Forelimb muscle (tissue), 1 donor: ENCODE measurements at regions not wholly inside any gene's neighbourhood (a gene's known extent, or its start where the extent isn't known, plus 50 kb on each side); places are given as distances from the start of the nearest gene placed in this dataset.
"Not testable (repeated sequence)": the region's sequence is repeated elsewhere in the genome, so short reads cannot be mapped to it uniquely, and the experiment has no call there.

Source experiments
- DNase-seq: peaks from one replicate; pipeline ENCODE4 v3.0.0-alpha.2; 2013; ENCODE audit warnings: low read depth

DNA sequence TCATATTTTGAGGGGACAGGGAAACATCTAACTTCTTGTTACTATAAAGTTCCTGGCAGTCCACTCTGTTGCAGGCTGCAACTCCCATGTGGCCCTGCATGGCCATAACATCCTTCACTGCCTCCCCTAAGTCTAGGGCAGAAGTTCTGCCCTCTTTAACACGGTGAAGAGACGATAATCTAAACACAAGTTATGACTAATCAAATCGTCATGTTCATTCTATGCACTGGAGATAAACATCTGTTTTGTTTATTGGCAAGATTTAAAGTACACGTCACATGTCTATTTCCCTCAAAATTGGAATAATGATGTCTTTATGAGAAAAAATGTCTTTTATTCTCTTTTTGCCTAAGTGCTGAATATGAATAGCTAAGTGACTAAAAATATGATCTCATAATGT is 1629.4 kb downstream of the PCDH9 start:
- no peak for DNase-seq

DNA sequence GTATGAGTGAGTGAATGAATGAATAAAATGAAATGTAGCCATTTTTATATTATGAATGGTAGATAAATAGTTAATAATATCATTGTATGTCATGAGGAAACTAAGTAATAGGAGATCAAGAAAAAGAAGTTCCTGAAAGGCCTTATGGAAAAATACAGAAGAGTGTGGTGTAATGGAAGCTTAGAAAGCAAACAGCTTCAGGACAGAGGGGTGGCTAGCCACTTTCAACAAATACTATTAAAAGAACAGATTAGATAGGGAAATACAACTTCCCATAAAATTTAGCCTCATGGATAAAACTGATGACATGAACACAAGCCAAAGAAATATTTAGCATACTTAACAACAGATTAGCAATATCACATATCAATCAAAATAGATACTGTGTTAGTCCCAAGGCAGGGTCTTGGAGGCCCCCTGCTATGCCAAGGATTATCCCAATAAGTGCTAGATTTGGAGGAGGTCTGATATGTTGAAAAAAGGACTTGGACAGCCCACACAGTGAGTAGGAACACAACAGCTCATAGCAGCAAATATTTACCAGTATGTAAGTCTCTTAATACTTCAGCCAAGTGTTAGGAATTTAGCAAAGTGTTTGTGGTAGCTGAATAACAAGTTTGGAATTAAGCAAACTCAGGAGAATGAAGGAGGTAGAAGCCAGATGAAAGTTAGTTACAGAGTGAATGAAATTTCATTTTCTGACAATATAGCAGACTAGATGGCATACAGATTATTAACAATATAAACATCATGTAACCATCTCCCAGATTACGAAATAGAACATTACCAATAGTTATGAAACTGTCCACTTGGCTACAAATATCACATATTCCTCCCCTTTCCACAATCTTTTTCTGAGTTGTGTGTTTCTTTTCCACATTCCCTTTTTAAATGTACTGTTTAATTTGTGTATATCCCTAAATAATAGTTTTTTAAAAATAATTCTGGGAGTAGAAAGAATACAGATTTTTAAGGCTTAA is 1632.0 kb downstream of the PCDH9 start:
- DNase-seq: no peak

DNA sequence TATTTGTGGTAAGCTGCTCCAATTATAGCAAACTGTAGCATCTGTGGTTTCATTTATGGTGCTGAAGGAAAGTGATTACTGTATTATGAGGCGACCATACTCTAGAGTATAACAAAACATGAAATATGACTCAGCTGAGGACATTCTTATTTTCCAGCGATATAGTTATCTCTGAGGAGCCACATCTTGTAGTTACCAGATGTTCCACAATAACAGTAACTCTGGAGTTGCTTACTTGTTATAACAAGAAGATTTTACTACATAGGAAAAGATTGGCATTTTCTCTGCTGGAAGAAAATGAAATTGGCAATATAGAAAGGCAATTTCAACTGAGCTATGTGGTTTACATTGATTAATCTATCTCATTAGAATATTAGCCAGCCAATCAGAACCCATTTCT is 1634.2 kb downstream of the PCDH9 start:
- DNase-seq: peak; percentile 47

DNA sequence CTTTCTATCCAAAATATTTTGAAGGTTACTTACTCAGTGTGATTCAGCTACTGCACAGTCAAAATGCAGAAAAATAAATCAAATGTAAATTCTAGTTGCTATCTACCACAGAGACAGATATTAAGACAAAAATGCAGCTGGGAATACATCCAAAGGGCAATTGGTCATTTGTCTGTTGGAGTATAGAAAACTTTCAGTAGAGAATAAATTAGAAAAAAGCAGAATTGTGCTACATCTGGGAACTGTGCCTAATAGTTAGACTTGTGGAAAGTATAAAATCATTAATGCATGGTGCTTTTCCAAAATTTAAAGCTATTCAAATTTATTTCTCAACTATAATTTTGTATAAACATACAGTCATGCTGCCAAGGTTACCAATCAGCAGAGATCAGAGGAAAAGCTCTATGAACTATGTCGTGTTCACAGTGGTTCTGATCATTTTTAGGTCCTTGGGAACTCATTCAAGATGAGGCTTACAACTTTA is 1635.8 kb downstream of the PCDH9 start:
- DNase-seq: peak; percentile 57

DNA sequence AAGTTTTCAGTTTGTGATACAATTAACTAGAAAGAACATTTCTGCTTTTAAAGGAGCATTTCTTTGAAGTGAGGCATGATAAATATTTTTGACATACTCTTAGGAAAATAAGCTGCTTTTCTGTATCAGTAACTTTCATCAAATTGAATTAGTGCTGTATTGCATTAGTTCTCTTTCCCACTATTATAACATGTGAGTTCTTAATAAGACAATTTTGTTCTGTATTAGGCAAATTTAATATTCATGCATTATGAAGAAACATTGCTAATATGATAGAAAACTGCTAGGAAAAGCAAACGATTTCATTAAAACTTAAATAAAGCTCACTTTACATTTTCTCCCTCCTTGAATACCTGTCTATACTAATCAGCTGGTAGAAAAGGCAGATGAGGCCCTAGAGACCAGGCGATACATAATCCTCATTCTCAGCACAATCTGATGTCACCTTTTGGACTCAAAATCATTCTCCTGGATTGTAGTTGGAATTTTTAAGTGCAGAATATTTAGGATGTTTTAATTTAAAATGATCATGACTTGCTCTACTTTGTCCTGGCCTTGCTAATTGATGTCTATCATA is 1636.8 kb downstream of the PCDH9 start:
- DNase-seq: no peak

DNA sequence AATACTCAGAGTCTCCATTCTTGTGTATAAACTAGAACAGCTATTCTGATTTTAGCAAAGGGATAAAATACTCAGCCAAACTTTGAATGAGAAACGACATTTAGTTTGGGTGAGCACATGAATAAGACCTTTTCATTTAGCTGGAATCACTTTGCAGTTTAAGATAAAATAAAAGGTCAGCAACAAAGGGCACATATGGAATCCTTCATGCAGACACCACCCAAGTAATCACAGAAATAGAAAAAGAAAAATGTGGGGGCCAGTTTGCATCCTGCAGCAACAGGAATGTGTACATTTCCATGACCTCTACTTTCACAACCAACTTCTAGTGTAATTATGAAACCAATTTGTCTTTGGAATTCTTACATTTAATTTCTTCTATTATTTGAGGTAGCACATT is 1637.4 kb downstream of the PCDH9 start:
- DNase-seq: no peak

DNA sequence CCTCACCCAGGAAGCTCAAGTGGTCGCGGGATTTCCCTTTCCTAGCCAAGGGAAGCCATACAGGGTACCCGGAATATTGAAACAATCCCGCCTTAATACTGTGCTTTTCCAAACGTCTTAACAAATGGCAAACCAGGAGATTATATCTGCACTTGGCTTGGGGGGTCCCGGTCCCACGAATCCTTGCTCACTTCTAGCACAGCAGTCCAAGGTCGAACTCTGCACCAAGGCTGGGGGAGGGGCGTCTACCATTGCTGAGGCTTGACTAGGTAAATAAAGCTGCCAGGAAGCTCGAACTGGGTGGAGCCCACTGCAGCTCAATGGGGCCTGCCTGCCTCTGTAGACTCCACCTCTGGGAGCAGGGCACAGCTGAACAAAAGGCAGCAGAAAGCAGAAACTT is 1644.8 kb downstream of the PCDH9 start:
- no peak for DNase-seq

DNA sequence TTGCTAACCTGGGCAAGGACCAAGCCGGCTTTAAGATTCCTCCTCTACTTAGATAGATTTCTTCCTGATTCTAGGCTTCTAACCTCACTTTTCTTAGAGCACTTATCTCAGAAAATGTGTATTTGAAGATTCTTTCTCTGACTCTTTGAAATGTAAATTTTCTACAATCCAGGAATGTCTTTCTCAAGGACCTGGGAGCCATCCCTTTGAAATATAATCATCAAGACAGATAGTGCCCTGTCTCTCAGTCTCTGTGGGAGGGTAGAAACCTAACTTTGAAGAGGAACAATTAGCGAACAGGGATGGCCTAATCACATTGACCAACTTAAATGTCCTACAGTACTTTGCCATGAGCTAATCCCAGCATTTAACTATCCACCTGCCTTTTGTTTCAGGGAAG is 1646.0 kb downstream of the PCDH9 start:
- no peak for DNase-seq

DNA sequence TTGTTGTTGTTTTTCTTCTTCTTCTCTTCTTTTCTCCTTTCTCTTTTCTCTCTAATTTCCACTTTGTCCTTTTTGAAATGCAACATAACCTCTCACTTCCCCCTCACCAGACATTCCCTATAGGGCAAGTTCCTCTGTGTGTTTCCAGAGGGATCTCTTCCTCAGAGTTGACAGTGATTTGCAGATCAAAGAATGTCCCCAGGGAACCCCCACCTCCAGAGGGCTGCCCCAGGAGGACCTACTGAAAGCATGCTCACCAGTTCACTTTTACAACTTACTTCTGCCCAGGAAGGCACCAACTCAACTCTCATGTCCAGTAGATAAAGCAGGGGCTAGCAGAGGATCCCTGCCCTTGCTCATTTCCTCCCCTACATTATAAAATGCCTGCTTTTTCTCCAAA is 1648.0 kb downstream of the PCDH9 start:
- no peak for DNase-seq

DNA sequence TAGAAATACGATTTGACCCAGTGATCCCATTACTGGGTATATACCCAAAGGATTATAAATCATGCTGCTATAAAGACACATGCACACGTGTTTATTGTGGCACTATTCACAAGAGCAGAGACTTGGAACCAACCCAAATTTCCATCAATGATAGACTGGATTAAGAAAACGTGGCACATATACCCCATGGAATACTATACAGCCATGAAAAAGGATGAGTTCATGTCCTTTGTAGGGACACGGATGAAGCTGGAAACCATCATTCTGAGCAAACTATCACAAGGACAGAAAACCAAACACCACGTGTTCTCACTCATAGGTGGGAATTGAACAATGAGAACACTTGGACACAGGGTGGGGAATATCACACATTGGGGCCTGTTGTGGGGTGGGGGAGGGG is 1665.6 kb downstream of the PCDH9 start:
- not testable (repeated sequence) for DNase-seq

DNA sequence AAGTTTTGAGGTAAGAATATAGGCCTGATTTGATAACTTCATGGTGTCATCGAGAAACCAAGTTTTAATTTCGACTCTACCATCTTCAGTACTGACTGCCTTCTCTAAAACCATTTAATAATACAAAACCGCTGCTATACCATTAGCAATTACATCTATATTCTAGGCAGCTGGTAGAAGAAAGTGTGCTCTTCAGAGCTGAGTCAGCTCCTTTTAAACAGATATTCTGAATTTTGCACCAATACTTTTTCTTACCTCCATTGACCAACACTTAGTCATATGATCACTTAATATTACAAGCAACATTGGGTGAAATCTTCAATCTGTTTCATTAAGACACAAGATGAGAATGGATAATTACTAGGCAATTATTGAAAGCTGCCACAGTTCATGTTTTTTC is 1667.8 kb downstream of the PCDH9 start:
- DNase-seq: no peak

DNA sequence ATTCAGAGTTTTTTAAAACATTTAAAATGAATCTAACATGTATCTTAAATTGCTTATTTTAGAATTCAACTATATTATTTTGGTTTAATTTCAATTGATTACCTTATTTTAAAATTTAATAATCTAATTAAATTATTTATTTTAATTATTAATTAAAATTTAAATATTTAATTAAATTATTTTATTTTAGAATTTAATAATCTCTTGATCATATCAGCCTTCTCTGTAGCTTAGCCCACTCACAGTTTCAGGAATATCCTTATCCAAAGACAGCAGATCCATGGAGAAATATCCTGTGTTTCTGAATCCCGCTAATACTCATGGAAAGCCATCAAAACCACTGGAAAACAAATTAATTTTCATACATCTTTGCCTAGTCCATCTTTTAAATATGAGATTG is 1669.2 kb downstream of the PCDH9 start:
- no peak for DNase-seq

DNA sequence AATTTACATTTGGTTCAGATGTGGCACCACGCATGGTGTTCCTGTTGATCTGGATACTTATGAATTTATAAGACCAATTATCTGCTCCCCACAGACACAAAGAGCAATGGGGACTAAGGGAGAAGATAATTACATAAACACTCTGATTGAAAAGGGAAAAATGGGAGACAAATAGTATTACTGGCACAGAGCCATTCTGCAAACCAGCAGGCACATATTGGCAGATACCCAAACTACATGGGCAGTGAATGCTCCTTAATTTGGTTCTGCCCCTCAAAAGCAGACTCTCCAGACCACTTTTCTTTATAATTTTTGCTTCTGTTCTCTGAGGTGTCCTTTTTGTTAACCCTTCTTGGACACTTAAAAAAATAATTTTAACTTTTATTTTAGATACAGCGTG is 1674.2 kb downstream of the PCDH9 start:
- no peak for DNase-seq

DNA sequence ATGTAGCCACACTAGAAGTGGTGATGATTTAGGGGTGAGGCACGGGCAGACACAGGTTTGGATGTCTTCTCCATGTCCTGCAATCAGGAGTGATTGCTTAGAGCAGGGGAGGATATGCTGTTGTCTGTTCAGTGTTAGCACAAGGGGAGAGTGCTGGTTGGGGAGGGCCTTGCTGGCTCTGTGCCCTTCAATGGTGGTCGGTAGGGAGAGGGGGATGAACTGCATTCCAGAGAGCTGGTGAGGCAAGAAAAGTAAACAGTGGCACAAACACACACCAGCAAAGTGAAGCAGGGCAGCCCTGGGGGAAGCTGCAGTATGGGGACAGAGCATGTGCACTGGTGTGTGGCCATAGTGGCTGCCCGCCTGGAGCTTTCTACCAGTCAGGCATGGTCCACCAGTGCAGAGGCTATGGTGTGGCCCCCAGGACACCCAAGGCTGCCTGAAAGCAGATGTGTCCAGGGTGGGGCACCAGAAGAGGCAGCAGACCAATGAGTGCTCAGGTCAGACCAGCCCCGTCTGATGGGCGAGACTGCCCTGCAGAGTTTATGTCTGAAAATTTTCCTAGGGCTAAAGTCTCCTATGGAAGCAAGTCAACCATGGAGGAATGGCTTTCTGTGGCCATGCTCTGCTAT is 1676.9 kb downstream of the PCDH9 start:
- no peak for DNase-seq

DNA sequence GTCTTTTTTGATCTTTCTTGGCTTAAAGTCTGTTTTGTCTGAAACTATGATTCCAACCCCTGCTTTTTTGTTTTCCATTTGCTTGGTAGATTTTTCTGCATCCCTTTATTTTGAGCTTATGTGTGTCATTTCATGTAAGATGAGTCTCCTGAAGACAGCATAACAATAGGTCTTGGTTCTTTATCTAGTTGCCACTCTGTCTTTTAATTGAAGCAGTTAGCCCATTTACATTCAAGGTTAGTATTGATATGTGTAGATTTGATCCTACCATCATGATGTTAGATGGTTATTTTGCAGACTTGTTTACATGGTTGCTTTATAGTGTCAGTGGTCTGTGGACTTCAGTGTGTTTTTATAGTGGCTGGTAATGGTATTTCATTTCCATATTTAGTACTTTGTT is 1678.9 kb downstream of the PCDH9 start:
- no peak for DNase-seq

DNA sequence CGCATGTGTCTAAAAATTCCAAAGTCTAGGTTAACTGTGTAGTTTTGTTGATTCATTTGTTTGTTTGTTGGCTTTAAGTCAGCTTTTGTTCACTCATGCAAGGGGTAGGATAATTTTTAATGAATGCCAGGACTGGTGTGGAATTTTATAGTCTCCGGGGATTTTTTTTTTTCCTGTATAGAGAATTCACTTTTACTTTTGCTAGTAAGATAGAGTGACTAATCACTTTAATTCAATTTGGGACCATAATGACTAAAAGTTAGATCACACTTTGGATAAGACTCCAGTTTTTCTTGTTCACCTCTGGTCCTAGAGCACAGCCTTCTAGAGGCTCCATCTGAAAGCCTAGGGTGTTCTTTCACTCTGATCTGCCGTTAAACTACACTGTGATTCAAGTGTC is 1690.0 kb downstream of the PCDH9 start:
- no peak for DNase-seq

DNA sequence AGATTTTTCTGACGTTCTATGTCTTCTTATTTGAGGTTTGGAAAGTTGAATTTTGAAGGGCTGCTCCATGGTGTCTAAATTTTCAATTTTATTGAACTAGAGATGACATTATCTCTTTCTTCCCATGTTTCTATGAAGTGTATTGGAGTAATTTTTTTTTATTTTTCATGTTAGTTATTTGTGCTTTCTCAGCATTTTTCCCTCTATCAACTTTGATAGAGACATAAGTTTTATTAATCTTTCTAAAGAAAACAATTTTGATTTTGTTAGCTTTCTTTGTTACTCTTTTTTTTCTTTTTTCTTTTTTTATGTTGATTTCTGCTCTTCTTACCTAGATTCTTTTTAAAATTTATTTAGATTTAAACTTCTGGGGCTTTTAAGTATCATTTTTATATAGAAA is 1694.8 kb downstream of the PCDH9 start:
- no peak for DNase-seq

DNA sequence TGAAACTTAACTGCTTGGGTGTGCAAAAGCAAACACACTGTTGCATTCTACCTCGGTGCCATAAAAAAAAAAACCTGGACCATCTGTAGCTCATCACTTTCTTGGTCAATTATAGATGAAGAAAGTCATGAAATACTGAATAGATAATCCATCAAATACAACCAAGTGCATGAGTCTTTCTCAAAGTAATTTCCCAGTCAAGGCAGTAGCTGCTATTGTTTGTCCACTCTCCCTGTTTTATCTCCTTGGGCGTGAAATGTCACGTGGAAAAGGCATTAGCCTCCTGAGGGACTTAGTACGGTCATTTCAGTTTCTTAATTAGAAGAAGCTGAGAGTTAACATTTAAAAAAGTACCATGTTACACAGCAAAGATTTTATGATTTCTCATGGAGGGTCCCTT is 1697.9 kb downstream of the PCDH9 start:
- no peak for DNase-seq

DNA sequence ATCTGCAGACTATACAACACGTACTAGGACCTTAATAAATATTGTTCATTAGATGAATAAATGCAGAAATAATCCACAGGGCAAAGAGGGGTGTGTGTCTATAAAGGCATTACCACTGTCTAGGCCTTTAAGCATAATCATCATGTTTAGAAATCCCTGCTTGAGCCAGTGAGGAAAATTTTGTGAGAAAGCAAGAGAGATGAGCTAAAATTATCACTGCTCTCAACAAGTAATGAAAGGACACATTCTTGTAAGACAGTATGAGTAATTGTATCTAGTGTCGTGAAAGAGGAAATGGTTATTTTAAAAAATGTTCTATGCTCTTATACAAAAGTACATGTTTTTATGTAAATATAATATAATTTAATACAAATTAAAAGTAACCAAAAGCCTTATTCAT is 1699.4 kb downstream of the PCDH9 start:
- DNase-seq: no peak

DNA sequence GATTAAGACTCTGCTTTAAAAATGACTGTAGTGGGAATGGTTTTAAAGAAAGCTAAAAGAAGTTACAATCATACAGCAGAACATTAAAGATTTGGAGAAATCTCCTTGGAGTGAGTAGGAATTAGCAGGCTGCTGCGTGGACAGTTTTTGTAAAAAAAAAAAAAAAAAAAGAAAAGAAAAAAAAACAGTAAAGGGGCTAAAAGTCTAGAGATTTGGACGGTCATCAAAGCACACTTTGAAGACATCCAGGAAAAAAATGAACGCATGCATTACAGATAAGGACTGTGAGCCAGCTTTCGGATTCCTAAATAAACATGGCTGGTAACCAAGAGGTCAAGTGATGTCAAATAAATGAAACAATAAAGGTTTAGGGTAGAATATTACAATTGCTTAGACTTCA is 1700.6 kb downstream of the PCDH9 start:
- no peak for DNase-seq

DNA sequence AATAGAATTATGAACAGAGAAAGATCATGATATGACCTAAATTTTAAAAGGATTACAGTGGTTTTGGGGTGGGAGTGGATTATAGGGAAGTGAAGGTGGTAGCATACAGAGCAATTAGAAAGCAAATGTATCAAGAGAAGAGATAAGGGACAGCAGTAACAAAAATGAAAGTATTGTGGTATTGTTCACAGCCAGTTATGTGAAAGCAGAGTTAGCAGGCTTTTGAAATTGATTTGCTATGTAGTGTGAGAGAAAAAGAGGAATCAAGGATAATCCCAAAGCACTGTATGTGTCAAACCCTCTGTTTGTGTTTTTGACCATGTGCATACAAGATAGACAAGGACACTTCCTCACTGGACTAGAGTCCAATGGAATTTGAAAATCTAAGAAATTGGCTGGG is 1721.4 kb downstream of the PCDH9 start:
- no peak for DNase-seq

DNA sequence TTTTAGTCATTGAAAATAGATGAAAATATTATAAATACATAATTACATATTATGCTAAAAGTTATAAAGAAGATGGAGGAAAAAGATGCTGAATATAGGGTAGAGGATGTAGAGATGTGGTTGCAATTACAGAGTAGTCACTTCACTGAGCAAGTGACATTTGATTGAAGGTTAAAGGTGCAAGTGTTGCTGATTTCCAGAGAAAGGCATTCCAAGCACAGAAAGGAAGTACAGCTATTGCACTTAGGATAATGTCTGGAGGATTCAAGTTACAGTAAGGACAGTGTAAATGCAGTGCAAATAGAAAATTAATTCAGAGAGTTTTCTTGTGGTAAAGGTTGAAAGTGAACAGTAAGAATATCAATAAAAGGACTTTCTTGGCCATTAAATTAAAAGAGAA is 1721.8 kb downstream of the PCDH9 start:
- no peak for DNase-seq

DNA sequence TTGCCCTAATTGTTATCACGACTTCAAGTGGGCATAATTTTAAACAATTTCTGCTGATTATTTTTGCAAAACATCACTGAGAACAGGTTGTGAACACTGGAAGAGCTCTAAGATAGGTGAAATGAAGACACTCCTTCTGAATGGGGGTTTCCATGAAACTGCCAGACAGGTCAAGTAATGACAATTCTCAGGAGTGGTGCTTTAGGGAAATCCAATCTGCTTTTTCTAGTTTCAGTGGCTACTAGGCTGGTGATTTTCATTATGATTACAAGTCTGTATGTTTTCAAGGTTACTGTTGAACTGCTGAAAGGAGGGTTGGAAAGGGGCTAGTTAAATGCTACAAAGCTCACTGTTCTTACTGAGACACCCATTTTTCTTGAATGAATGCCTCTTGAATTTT is 1724.2 kb downstream of the PCDH9 start:
- DNase-seq: no peak
